ENCODE measurements at regions not wholly inside any gene's neighbourhood (a gene's known extent, or its start where the extent isn't known, plus 50 kb on each side); places are given as distances from the start of the nearest gene placed in this dataset.
A peak's percentile ranks its signal among the peaks of the same experiment; 100 is the strongest.
"Not testable (repeated sequence)": the region's sequence is repeated elsewhere in the genome, so short reads cannot be mapped to it uniquely, and the experiment has no call there.

DNA sequence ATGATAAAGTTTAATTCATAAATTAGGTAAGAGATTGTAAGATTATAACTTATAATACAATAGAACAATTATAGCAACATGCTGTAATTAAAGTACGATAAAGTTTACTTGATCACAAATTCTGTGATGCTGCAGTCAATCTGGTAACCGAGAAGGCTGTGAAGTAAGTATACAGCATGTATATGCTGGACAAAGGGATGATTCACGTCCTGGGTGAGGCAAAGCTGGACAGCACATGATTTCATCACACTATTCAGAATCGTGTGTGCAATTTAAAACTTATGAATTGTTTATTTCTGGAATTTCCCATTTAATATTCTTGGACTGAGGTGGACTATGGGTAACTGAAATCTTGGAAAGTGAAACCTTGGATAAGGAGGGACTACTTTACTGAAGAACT, 522.2 kb upstream of the CNTNAP5 start:
- TF ChIP-seq, protein P1, sequence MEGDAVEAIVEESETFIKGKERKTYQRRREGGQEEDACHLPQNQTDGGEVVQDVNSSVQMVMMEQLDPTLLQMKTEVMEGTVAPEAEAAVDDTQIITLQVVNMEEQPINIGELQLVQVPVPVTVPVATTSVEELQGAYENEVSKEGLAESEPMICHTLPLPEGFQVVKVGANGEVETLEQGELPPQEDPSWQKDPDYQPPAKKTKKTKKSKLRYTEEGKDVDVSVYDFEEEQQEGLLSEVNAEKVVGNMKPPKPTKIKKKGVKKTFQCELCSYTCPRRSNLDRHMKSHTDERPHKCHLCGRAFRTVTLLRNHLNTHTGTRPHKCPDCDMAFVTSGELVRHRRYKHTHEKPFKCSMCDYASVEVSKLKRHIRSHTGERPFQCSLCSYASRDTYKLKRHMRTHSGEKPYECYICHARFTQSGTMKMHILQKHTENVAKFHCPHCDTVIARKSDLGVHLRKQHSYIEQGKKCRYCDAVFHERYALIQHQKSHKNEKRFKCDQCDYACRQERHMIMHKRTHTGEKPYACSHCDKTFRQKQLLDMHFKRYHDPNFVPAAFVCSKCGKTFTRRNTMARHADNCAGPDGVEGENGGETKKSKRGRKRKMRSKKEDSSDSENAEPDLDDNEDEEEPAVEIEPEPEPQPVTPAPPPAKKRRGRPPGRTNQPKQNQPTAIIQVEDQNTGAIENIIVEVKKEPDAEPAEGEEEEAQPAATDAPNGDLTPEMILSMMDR (conservative IDR thresholded peaks at IDR 0.05; ENCODE audit: low read depth, low read length): no peak

DNA sequence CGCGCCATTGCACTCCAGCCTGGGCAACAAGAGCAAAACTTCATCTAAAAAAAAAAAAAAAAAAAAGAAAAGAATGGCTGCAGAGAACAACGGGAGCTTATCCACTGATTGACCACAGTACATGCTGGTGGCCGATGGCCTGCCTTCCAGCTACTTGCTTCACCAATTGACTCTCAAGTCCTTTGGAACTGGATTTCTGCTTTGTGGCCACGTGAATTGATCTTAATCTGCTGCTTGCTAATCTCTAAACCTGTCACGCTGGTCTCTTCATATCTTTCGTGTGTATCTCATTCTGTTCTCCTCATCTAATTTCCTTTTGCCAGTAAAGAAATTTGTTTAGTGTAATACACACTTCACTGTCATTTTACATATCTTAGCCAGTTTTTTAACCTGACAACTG, 512.5 kb upstream of the CNTNAP5 start:
- TF ChIP-seq, protein P1 (conservative IDR thresholded peaks at IDR 0.05; ENCODE audit: low read depth, low read length): no peak
- no peak for DNase-seq (ENCODE audit: low read depth)
- no peak overlapping the region for H3K4me3 ChIP-seq (ENCODE audit: low read length)

More for the DNA sequence above, 522.2 kb upstream of the CNTNAP5 start:
- H3K4me3 ChIP-seq (ENCODE audit: low read length): no peak overlapping the region
- DNase-seq (ENCODE audit: low read depth): no peak

DNA sequence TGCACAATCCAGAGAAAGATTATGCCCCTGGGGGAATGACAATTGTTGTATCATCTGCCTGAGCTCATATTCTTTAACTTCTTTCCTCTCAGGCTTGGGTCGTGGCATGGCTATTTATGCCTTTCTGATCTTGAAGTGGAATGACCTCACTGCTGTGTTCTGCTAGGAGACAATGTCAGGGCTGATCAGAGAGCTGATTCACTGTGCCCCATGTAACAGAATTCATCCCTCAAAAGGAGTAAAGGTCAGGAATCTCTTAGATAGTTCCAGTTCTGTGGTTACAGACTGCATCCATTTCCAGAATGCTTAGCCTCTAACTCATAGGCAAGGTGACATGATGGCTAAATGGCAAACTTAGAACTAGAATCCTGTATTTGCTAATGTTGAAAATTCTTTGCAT, 511.7 kb upstream of the CNTNAP5 start:
- no peak overlapping the region for H3K4me3 ChIP-seq (ENCODE audit: low read length)
- DNase-seq (ENCODE audit: low read depth): no peak
- TF ChIP-seq, protein P1 (conservative IDR thresholded peaks at IDR 0.05; ENCODE audit: low read depth, low read length): no peak

DNA sequence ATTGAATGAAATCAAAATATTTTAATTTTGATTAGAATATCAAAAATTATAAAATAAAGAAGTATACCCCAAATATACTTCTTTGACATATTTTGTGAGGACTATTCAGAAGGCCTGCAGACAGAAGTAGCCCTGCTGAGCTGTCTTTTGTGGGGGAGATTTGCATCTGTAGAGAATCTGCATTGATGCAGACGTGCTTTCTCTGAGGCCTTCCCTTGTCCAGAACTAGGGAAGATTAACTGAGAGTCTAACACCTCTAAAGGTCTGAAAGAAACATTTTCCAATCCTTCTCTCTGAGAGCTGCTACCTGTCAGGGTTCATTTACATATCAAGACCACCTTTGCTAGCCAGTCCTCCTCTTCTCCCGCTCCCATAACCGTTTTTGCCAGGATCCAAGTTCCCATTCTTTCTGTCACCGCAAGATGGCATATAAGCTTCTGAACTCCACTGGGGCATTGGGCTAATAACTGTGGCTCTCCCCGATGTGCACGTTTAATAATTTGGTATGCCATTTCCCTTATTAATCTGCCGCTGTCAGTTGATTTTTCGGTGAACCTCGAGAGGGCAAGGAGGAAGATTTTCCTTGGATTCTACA, 510.4 kb upstream of the CNTNAP5 start:
- DNase-seq (ENCODE audit: low read depth): no peak
- TF ChIP-seq, protein P1 (conservative IDR thresholded peaks at IDR 0.05; ENCODE audit: low read depth, low read length): peak; percentile 19
- H3K4me3 ChIP-seq (ENCODE audit: low read length): no peak overlapping the region

DNA sequence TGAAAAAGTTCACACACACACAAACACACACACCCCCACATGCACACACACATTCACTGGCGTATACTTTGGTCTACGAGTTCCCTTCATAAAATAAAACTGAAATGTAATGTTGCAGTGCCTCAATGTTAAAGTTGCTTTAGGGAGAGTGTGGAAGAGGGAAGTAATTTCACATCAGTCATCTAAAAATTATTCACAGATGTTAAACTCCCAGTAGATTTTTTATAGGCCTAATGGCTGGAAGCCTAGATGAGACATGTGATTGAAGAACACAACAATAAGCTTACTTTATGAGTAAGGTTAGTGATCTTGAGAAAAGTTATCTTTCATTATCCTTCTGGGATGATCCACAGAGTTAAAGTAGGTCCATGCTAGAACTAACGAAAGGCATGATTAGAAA, 506.7 kb upstream of the CNTNAP5 start:
- TF ChIP-seq, protein P1 (conservative IDR thresholded peaks at IDR 0.05; ENCODE audit: low read depth, low read length): no peak
- no peak for DNase-seq (ENCODE audit: low read depth)
- no peak overlapping the region for H3K4me3 ChIP-seq (ENCODE audit: low read length)

DNA sequence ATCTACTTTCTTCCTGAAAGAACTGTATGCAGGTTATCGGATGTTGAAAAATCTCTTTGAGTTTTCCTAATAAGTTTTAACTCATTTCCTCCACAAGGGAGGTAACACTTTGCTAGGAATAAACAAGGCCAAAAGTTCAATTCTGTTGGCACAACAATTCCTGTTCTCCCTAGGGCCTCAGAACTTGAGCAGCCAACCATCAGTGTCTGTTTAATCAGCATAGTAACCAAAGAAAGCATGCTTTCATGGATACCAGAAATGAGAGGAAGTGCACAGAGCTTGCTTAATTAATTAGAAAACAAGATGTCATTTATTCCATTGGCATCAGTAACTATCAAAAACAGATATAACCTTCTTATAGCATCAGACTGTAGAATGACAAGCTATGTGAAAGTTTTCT, 503.2 kb upstream of the CNTNAP5 start:
- TF ChIP-seq, protein P1 (conservative IDR thresholded peaks at IDR 0.05; ENCODE audit: low read depth, low read length): no peak
- H3K4me3 ChIP-seq (ENCODE audit: low read length): no peak overlapping the region
- no peak for DNase-seq (ENCODE audit: low read depth)

DNA sequence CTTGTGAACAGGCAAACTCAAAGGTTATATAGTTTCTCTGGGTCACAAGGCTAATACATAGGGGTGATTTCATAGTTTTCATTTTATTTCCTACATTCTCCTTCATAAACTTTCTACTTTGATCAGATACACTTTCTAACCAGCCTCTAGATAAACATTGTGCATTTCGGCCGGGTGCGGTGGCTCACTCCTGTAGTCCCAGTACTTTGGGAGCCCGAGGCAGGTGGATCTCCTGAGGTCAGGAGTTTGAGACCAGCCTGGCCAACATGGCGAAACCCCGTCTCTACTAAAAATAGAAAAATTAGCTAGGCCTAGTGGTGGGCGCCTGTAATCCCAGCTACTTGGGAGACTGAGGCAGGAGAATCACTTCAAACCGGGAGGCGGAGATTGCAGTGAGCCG, 502.6 kb upstream of the CNTNAP5 start:
- H3K4me3 ChIP-seq (ENCODE audit: low read length); DNase-seq (ENCODE audit: low read depth): not testable (repeated sequence)
